ENCODE measurements at regions not wholly inside any gene's neighbourhood (a gene's known extent, or its start where the extent isn't known, plus 50 kb on each side); places are given as distances from the start of the nearest gene placed in this dataset.
"Not testable (repeated sequence)": the region's sequence is repeated elsewhere in the genome, so short reads cannot be mapped to it uniquely, and the experiment has no call there.

- no peaks in the 10 kb centered on the region for H3K27me3 ChIP-seq (ENCODE audit: control insufficient read depth in 2 of 2, insufficient read depth in 2 of 2, low read length in 2 of 2)
Observed at GRCh38 chr1:29621826-29622435, 385.6 kb downstream of the PTPRU start.

GRCh38 chr1:29620631-29621030 is 384.3 kb downstream of the PTPRU start:
- H3K9me3 ChIP-seq (ENCODE audit: control insufficient read depth in 2 of 2, low read length in 2 of 2) = no peaks in the 10 kb centered on the region
- H3K4me1 ChIP-seq (ENCODE audit: control insufficient read depth in 2 of 2, insufficient read depth in 2 of 2, low read length in 2 of 2) = no peaks in the 10 kb centered on the region
- H3K27me3 ChIP-seq (ENCODE audit: control insufficient read depth in 2 of 2, insufficient read depth in 2 of 2, low read length in 2 of 2) = no peaks in the 10 kb centered on the region
- H3K27ac ChIP-seq (ENCODE audit: low read depth in 2 of 2, low read length in 2 of 2) = no peak overlapping the region
- no peak overlapping the region for H3K9ac ChIP-seq (ENCODE audit: low read depth in 1 of 2, low read length in 2 of 2)
- no peaks in the 10 kb centered on the region for H3K36me3 ChIP-seq (ENCODE audit: control insufficient read depth in 2 of 2, insufficient read depth in 2 of 2, low read length in 2 of 2)
- no peak overlapping the region for H3K4me3 ChIP-seq (ENCODE audit: low read length in 2 of 2)

More at GRCh38 chr1:29621826-29622435, 385.6 kb downstream of the PTPRU start:
- Histone ChIP-seq H3K4me1 (ENCODE audit: control insufficient read depth in 2 of 2, insufficient read depth in 2 of 2, low read length in 2 of 2) (no peaks in the 10 kb centered on the region), H3K27ac (ENCODE audit: low read depth in 2 of 2, low read length in 2 of 2) (no peak overlapping the region), H3K9me3 (ENCODE audit: control insufficient read depth in 2 of 2, low read length in 2 of 2) (no peaks in the 10 kb centered on the region), H3K4me3 (ENCODE audit: low read length in 2 of 2) (no peak overlapping the region), H3K36me3 (ENCODE audit: control insufficient read depth in 2 of 2, insufficient read depth in 2 of 2, low read length in 2 of 2) (no peaks in the 10 kb centered on the region), H3K9ac (ENCODE audit: low read depth in 1 of 2, low read length in 2 of 2) (no peak overlapping the region)

DNA sequence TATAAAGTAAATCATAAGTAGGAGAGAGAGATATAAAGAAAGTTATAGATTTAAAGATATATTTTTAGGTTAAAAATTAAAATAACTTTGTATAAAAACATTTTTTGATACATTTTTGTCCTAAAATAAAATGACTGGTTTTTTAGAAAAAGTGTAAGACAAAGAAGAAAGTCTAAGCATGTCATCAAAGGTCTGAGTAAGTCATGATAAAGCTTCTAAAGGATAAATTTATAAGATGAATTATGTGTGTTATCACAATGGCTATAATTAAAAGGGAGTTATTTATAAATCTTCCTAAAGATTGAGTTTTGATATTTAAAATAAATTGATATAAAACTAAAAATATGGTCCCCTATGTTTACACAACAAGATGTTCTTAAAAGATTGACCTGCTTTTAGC is 370.9 kb downstream of the PTPRU start:
- Histone ChIP-seq H3K27me3 (ENCODE audit: control insufficient read depth in 2 of 2, insufficient read depth in 2 of 2, low read length in 2 of 2) (no peaks in the 10 kb centered on the region), H3K9me3 (ENCODE audit: control insufficient read depth in 2 of 2, low read length in 2 of 2) (no peaks in the 10 kb centered on the region), H3K4me3 (ENCODE audit: low read length in 2 of 2) (no peak overlapping the region)

DNA sequence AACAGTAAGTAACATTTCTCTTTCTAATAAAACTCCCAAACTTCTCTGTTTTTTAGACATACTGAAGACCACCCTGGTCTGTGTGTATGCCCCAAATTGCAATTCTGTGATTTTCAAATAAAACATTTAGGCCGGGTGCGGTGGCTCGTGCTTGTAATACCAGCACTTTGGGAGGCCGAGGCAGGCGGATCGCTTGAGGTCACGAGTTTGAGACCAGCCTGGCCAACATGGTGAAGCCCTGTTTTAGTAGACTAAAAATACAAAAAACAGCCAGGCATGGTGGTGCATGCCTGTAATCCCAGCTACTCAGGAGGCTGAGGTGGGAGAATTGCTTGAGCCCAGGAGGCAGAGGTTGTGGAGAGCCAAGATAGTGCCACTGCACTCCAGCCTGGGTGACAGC is 368.5 kb downstream of the PTPRU start:
- not testable (repeated sequence) for H3K4me3 ChIP-seq (ENCODE audit: low read length in 2 of 2); H3K27ac ChIP-seq (ENCODE audit: low read depth in 2 of 2, low read length in 2 of 2); H3K4me1 ChIP-seq (ENCODE audit: control insufficient read depth in 2 of 2, insufficient read depth in 2 of 2, low read length in 2 of 2); H3K36me3 ChIP-seq (ENCODE audit: control insufficient read depth in 2 of 2, insufficient read depth in 2 of 2, low read length in 2 of 2); H3K9ac ChIP-seq (ENCODE audit: low read depth in 1 of 2, low read length in 2 of 2); H3K27me3 ChIP-seq (ENCODE audit: control insufficient read depth in 2 of 2, insufficient read depth in 2 of 2, low read length in 2 of 2); H3K9me3 ChIP-seq (ENCODE audit: control insufficient read depth in 2 of 2, low read length in 2 of 2)

More for the DNA sequence above, 370.9 kb downstream of the PTPRU start:
- H3K36me3 ChIP-seq (ENCODE audit: control insufficient read depth in 2 of 2, insufficient read depth in 2 of 2, low read length in 2 of 2) = no peaks in the 10 kb centered on the region
- no peaks in the 10 kb centered on the region for H3K4me1 ChIP-seq (ENCODE audit: control insufficient read depth in 2 of 2, insufficient read depth in 2 of 2, low read length in 2 of 2)
- no peak overlapping the region for H3K9ac ChIP-seq (ENCODE audit: low read depth in 1 of 2, low read length in 2 of 2)
- no peak overlapping the region for H3K27ac ChIP-seq (ENCODE audit: low read depth in 2 of 2, low read length in 2 of 2)

DNA sequence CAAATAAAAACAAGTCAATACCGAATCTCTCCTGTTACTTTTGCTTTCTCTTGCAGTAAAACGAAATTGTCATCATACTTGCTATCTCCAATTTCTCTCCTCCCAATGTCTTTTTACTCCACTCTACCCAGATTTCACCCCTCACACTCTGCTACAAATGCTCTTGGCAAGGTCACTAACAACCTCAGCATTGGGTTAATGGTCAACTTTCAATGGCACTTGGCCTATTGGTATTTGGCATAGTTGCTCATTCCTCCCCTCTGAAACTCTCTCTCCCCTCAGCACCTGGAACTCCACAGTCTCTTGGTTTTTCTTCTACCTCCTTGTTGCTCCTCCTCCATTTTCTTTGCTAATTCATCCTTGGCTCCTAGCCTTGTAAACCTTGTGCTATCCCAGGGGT is 367.3 kb downstream of the PTPRU start:
- H3K36me3 ChIP-seq (ENCODE audit: control insufficient read depth in 2 of 2, insufficient read depth in 2 of 2, low read length in 2 of 2) = no peaks in the 10 kb centered on the region
- no peaks in the 10 kb centered on the region for H3K27me3 ChIP-seq (ENCODE audit: control insufficient read depth in 2 of 2, insufficient read depth in 2 of 2, low read length in 2 of 2)
- no peak overlapping the region for H3K4me3 ChIP-seq (ENCODE audit: low read length in 2 of 2)
- H3K9ac ChIP-seq (ENCODE audit: low read depth in 1 of 2, low read length in 2 of 2) = no peak overlapping the region
- no peak overlapping the region for H3K27ac ChIP-seq (ENCODE audit: low read depth in 2 of 2, low read length in 2 of 2)
- no peaks in the 10 kb centered on the region for H3K9me3 ChIP-seq (ENCODE audit: control insufficient read depth in 2 of 2, low read length in 2 of 2)
- H3K4me1 ChIP-seq (ENCODE audit: control insufficient read depth in 2 of 2, insufficient read depth in 2 of 2, low read length in 2 of 2) = no peaks in the 10 kb centered on the region

- Histone ChIP-seq H3K4me3 (ENCODE audit: low read length in 2 of 2) (no peak overlapping the region), H3K27ac (ENCODE audit: low read depth in 2 of 2, low read length in 2 of 2) (no peak overlapping the region), H3K9me3 (ENCODE audit: control insufficient read depth in 2 of 2, low read length in 2 of 2) (no peaks in the 10 kb centered on the region), H3K9ac (ENCODE audit: low read depth in 1 of 2, low read length in 2 of 2) (no peak overlapping the region), H3K4me1 (ENCODE audit: control insufficient read depth in 2 of 2, insufficient read depth in 2 of 2, low read length in 2 of 2) (no peaks in the 10 kb centered on the region), H3K27me3 (ENCODE audit: control insufficient read depth in 2 of 2, insufficient read depth in 2 of 2, low read length in 2 of 2) (no peaks in the 10 kb centered on the region), H3K36me3 (ENCODE audit: control insufficient read depth in 2 of 2, insufficient read depth in 2 of 2, low read length in 2 of 2) (no peaks in the 10 kb centered on the region)
Observed at GRCh38 chr1:29602203-29602602, 365.9 kb downstream of the PTPRU start.

GRCh38 chr1:29601021-29601420 is 364.7 kb downstream of the PTPRU start:
- Histone ChIP-seq H3K4me1 (ENCODE audit: control insufficient read depth in 2 of 2, insufficient read depth in 2 of 2, low read length in 2 of 2) (no peaks in the 10 kb centered on the region), H3K27ac (ENCODE audit: low read depth in 2 of 2, low read length in 2 of 2) (no peak overlapping the region), H3K9ac (ENCODE audit: low read depth in 1 of 2, low read length in 2 of 2) (no peak overlapping the region), H3K27me3 (ENCODE audit: control insufficient read depth in 2 of 2, insufficient read depth in 2 of 2, low read length in 2 of 2) (no peaks in the 10 kb centered on the region), H3K36me3 (ENCODE audit: control insufficient read depth in 2 of 2, insufficient read depth in 2 of 2, low read length in 2 of 2) (no peaks in the 10 kb centered on the region), H3K9me3 (ENCODE audit: control insufficient read depth in 2 of 2, low read length in 2 of 2) (no peaks in the 10 kb centered on the region), H3K4me3 (ENCODE audit: low read length in 2 of 2) (no peak overlapping the region)

- Histone ChIP-seq H3K4me1 (ENCODE audit: control insufficient read depth in 2 of 2, insufficient read depth in 2 of 2, low read length in 2 of 2) (no peaks in the 10 kb centered on the region), H3K9ac (ENCODE audit: low read depth in 1 of 2, low read length in 2 of 2) (no peak overlapping the region), H3K36me3 (ENCODE audit: control insufficient read depth in 2 of 2, insufficient read depth in 2 of 2, low read length in 2 of 2) (no peaks in the 10 kb centered on the region), H3K27me3 (ENCODE audit: control insufficient read depth in 2 of 2, insufficient read depth in 2 of 2, low read length in 2 of 2) (no peaks in the 10 kb centered on the region), H3K4me3 (ENCODE audit: low read length in 2 of 2) (no peak overlapping the region), H3K9me3 (ENCODE audit: control insufficient read depth in 2 of 2, low read length in 2 of 2) (no peaks in the 10 kb centered on the region), H3K27ac (ENCODE audit: low read depth in 2 of 2, low read length in 2 of 2) (no peak overlapping the region)
Observed at GRCh38 chr1:29599826-29600225, 363.5 kb downstream of the PTPRU start.

GRCh38 chr1:29599071-29599470 is 362.7 kb downstream of the PTPRU start:
- Histone ChIP-seq H3K27me3 (ENCODE audit: control insufficient read depth in 2 of 2, insufficient read depth in 2 of 2, low read length in 2 of 2) (no peaks in the 10 kb centered on the region), H3K4me1 (ENCODE audit: control insufficient read depth in 2 of 2, insufficient read depth in 2 of 2, low read length in 2 of 2) (no peaks in the 10 kb centered on the region), H3K9me3 (ENCODE audit: control insufficient read depth in 2 of 2, low read length in 2 of 2) (no peaks in the 10 kb centered on the region), H3K4me3 (ENCODE audit: low read length in 2 of 2) (no peak overlapping the region), H3K27ac (ENCODE audit: low read depth in 2 of 2, low read length in 2 of 2) (no peak overlapping the region), H3K36me3 (ENCODE audit: control insufficient read depth in 2 of 2, insufficient read depth in 2 of 2, low read length in 2 of 2) (no peaks in the 10 kb centered on the region), H3K9ac (ENCODE audit: low read depth in 1 of 2, low read length in 2 of 2) (no peak overlapping the region)

DNA sequence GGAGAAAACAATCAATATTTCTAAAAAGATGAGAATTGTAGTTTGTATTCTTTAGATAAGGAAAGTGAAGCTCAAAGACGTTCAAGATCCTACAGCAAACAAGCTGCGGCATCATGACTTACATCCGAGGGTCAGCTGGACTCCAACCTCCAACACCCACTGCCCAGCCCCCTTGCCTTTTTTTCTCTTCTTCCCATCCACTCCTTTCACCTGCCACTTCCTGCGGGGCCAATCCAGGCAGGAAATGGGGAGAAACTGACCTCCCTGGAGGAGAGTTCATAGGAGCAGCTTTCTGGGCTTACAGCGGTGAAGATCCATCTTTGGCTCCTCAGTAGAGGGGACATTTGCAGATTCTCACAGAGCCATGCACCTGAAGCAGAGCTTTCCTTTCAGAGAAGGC is 361.5 kb downstream of the PTPRU start:
- Histone ChIP-seq H3K9me3 (ENCODE audit: control insufficient read depth in 2 of 2, low read length in 2 of 2) (no peaks in the 10 kb centered on the region), H3K36me3 (ENCODE audit: control insufficient read depth in 2 of 2, insufficient read depth in 2 of 2, low read length in 2 of 2) (no peaks in the 10 kb centered on the region), H3K27ac (ENCODE audit: low read depth in 2 of 2, low read length in 2 of 2) (no peak overlapping the region), H3K4me1 (ENCODE audit: control insufficient read depth in 2 of 2, insufficient read depth in 2 of 2, low read length in 2 of 2) (no peaks in the 10 kb centered on the region), H3K4me3 (ENCODE audit: low read length in 2 of 2) (no peak overlapping the region), H3K9ac (ENCODE audit: low read depth in 1 of 2, low read length in 2 of 2) (no peak overlapping the region), H3K27me3 (ENCODE audit: control insufficient read depth in 2 of 2, insufficient read depth in 2 of 2, low read length in 2 of 2) (no peaks in the 10 kb centered on the region)

Data from mucosa of rectum (tissue), 2 donors.